HG03378 (cell line): ENCODE measurements at regions not wholly inside any gene's neighbourhood (a gene's known extent, or its start where the extent isn't known, plus 50 kb on each side); places are given as distances from the start of the nearest gene placed in this dataset.
"Not testable (repeated sequence)": the region's sequence is repeated elsewhere in the genome, so short reads cannot be mapped to it uniquely, and the experiment has no call there.

ENCODE experiments used
- ATAC-seq: cut with Tn5 transposase; IDR thresholded peaks from one replicate; pipeline ENCODE4 v1.9.1; 2021; ENCODE audit warnings: mild to moderate bottlenecking, moderate library complexity; ENCODE audit not compliant: unreplicated experiment

DNA sequence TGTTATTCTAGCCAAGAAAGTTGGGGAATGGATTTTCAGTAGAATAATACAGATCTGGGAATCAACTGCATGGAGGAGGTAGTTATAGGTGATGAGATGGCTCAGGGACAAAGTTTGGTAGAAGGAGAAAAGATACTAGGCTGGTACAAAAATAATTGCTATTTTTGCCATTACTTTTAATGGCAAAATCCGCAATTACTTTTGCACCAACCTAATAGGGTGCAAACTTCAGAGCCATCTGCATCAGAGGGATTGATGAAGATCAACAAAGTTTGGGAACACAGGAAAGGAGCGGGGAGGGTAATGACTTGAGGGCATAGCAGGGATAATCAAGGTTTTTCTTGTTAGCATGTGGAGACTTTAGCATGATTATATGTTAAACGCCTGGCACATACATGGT is 178.7 kb upstream of the ROPN1B start:
- ATAC-seq = not testable (repeated sequence)

DNA sequence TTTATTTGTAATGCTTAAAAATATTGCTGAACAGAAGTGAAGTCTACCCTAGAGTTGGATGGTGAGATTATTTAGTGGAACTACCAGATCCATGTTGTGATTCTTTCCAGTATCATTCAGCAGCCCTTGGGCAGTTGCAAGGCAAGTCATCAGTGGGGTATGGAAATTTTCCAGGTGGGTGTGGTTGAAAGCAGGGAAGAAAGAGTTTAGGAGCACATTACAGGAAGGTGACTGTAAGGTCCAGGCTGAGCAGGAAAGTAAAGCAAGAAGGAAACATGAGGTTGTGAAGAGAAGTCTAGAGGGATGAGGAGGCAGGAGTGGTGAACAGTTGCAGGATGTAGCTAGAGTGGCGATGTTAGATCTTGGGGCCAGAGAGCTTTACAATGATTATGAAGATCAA is 178.0 kb upstream of the ROPN1B start:
- ATAC-seq = not testable (repeated sequence)

DNA sequence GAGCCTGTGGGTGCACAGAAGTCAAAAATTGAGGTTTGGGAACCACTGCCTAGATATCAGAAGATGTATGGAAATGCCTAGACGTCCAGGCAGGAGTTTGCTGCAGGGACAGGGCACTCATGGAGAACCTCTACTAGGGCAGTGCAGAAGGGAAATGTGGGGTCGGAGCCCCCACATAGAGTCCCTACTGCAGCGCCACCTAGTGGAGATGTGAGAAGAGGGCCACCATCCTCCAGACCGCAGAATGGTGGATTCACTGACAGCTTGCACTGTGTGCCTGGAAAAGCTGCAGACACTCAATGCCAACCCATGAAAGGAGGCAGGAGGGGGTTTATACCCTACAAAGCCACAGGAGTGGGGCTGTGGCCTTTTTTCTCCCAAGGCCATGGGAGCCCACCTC is 159.0 kb upstream of the ROPN1B start:
- ATAC-seq = not testable (repeated sequence)

DNA sequence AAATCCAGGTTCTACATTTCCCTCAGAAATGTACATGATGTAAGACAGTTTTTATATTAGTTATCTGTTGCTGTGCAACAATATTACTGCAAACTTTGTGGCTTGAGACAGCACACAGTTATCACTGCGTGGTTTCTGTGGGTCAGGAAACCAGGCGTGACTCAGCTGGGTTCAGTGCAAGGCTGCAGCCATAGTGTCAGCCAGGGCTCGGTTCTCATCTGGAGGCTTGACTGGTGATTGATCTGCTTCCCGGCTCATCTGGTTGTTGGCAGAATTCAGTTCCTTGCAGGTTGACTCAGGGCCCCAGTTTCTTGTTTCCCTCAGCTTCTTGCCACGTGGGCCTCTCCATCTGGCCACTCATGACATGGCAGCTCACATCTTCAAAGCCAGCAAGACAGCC is 146.8 kb upstream of the ROPN1B start:
- not testable (repeated sequence) for ATAC-seq

DNA sequence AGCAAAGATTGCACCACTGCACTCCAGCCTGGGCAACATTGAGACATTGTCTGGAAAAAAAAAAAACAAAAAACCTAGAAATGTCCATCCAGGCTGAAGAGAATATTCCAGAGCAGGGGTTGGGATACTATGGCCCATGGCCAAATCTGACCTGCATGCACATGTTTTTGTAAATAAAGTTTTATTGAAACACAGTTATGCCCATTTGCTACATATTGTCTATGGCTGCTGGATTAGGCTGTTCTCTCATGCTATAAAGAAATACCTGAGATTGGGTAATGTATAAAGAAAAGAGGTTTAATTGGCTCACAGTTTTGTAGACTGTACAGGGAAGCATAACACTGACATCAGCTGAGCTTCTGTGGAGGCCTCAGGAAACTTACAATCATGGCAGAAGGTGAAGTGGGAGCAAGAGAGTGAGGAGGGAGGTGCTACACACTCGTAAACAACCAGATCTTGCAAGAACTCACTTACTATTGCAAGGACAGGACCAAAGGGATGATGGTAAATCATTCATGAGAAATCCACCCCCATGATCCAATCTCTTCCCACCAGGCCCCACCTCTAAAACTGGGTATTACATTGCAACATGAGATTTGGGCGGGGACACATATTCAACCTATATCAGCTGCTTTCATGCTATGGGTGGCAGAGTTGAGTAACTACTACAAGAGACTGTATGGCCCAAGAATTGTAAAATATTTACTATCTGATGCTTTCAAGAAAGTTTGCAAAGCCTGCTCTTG is 137.8 kb upstream of the ROPN1B start:
- not testable (repeated sequence) for ATAC-seq

DNA sequence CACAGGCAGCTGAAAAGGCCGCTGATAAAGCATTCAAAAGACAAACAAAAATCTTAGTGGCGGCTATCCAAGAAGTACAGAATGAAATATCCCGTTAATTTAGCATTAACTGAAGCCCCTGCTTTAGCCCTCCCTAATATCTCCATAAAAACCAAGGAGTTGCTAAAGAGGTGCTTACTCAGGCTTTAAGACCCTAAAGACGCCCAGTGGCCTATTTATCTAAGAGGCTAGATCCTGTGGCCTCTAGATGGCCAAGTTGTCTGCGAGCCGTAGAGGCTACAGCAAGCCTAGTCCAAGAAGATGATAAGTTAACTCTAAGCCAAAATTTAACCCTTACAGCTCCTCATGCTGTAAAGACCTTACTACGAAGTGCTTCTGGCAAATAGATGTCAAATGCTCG is 133.4 kb upstream of the ROPN1B start:
- not testable (repeated sequence) for ATAC-seq

DNA sequence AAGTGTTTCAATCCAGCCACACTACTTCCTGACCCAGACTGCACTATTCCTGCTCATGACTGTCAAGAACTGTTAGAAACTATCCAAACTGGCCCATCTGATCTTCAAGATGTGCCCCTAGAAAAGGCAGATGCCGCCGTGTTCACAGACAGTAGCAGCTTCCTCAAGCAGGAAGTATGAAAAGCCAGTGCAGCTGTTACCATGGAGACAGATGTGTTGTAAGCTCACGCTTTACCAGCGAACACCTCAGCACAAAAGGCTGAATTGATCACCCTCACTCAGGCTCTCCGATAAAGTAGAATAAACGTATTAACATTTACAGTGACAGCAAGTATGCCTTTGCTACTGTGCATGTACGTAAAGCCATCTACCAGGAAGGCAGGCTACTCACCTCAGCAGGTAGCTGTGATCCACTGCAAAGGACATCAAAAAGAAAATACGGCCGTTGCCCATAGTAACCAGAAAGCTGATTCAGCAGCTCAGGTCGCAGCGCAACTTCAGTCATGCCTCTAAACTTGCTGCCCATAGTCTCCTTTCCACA is 132.9 kb upstream of the ROPN1B start:
- not testable (repeated sequence) for ATAC-seq

DNA sequence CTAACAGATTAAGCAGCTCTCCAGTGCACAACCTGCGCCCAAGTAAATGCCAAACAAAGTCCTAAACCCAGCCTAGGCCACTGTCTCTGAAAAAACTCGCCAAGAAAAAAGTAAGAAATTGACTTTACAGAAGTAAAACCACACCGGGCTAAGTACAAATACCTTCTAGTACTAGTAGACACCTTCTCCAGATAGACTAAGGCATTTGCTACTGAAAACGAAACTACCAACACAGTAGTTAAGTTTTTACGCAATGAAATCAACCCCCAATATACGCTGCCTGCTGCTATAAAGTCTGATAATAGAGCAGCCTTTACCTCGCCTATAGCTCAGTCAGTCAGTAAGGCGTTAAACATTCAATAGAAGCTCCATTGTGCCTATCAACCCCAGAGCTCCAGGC is 132.2 kb upstream of the ROPN1B start:
- ATAC-seq = not testable (repeated sequence)

DNA sequence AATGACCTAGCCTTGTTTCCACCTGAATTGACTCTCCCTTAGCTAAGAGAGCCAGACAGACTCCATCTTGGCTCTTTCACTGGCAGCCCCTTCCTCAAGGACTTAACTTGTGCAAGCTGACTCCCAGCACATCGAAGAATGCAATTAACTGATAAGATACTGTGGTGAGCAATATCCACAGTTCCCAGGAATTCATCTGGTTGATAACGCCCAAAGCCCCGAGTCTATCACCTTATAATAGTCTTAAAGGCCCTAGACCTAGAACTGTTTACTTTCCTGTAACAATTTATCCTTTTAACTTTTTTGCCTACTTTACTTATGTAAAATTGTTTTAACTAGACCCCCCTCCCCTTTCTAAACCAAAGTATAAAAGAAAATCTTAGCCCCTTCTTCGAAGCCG is 130.1 kb upstream of the ROPN1B start:
- ATAC-seq = not testable (repeated sequence)

DNA sequence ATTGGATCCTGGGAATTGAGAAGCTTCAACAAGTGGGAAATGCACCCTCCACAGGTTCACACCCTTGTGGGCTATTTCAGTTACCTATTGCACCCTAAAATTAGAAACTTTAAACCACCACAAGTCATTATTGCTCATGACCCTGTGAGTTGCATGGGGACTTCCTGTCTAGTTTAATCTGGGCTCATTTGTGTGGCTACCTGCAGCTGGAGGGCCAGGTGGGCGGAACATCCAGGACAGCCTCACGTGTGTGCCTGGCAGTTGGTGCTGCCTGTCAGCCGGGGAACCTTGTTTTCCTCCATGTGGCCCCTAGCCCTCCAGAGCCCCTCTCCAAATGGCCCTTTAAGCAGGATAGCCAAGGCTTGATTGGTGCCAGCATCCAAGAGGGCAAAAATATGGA is 128.5 kb upstream of the ROPN1B start:
- not testable (repeated sequence) for ATAC-seq

DNA sequence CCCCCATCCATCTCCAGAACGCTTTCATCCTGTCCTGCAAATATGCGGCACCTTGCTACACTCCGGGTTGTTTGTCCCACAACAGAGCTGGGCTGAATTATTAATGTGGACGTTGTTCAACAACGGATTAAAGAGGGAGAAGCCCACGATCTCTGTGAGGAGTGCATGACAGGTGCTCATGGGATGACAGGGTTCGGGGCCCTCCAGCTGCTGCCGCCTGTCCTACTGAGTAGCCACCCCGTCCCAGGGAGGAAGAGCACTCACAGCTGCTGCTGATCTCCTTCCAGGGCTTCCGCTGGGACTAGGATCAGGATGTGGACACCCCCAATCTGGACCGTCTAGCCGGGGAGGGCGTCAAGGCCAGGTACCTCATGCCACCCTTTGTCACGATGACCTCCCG is 121.0 kb upstream of the ROPN1B start:
- not testable (repeated sequence) for ATAC-seq

DNA sequence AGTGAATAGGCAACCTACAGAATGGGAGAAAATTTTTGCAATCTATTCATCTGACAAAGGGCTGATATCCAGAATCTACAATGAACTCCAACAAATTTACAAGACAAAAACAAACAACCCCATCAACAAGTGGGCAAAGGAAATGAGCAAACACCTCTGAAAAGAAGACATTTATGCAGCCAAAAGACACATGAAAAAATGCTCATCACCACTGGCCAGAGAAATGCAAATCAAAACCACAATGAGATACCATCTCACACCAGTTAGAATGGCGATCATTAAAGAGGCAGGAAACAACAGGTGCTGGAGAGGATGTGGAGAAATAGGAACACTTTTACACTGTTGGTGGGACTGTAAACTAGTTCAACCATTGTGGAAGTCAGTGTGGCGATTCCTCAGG is 114.0 kb upstream of the ROPN1B start:
- ATAC-seq = not testable (repeated sequence)

DNA sequence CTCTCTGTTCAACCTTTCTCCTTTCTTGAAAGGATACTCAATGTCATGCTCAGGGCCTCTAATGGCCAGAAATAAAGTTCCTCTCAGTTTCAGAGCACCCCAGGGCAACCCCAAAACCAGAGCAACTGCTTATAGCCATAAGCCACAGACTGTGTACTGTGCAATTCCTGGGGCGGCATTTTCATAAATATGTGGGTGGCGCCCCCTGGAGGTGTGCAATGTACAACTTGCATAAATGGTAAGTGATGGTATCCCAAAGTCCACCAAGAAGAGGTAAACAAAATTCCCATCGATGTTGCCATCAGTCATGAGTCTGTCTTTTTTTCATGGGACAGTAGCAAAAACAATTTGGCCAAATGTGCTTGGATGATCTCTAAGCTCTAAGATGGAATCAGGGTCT is 108.4 kb upstream of the ROPN1B start:
- not testable (repeated sequence) for ATAC-seq

DNA sequence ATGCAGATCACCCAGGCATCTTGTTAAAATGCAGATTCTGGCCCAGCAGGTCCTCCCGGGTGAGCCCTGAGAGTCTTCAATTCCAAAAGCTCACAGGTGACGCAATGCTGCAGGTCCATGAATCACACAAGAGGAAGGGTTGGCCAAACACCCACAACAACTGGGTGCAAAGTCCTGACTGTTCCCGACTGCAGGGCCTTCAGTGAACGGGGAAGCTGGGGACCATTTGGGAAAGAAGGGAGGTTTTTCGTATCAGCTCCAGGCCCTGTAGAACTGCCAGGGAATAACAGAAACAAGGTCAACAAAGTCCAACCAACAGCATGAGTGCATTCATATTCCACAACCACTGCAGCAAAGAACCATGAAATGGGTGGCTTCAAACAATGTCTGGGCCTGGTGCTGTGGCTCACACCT is 106.1 kb upstream of the ROPN1B start:
- ATAC-seq = not testable (repeated sequence)

DNA sequence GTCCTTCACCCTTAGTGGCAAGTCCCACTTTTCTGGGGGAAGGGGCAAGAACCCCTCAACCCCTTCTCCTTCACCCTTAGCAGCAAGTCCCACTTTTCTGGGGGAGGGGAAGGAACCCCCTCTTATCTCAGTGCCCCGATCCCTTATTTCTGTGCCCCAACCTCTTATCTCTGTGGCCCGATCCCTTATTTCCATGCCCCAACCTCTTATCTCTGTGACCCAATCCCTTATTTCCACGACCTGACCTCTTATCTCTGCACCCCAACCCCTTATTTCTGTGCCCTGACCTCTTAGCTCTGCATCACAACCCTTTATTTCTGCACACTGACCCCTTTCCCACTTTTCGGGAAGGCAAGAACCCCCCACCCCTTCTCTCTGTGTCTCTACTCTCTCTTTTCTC is 104.4 kb upstream of the ROPN1B start:
- ATAC-seq = not testable (repeated sequence)

DNA sequence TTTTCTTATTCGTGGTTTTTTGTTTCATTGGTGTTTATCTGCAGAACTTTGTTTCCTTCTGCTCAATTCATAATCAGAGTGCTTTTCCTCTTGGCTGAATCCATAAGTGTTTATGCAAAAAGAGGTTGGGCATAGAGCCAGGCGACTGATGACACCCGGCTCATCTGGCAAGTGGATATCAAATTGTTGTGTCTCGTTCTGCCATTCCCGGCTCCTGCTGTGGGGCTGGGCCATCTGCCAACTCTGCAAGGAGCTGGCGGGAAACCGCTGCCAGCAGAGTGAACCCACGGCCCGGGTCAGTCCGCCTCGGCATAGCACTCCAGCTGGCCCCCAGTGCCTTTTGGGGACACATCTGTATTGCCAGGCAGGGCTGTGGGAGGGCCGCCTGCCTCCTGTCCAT is 83.0 kb upstream of the ROPN1B start:
- not testable (repeated sequence) for ATAC-seq

DNA sequence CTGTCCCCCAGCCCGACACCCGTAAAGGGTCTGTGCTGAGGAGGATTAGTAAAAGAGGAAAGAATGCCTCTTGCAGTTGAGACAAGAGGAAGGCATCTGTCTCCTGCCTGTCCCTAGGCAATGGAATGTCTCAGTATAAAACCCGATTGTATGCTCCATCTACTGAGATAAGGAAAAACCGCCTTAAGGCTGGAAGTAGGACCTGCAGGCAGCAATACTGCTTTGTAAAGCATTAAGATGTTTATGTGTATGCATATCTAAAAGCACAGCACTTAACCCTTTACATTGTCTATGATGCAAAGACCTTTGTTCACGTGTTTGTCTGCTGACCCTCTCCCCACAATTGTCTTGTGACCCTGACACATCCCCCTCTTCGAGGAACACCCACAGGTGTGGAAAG is 69.8 kb upstream of the ROPN1B start:
- not testable (repeated sequence) for ATAC-seq

DNA sequence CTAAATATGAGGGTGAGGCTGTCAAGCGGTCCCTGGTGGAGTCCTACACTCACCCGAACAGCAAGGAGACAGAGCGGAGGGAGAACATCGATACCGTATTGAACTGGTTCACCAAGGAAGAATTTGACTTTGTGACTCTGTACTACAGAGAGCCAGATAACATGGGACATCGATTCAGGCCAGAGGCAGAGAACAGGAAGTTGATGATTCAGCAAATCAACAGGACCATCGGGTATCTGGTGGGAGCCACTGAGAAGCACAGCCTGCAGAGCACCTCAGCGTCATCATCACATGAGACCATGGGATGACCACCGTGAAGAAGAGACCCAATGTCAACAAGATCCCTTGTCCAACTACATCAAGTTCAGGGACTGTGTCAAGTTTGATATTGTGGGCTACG is 67.5 kb upstream of the ROPN1B start:
- ATAC-seq = not testable (repeated sequence)

DNA sequence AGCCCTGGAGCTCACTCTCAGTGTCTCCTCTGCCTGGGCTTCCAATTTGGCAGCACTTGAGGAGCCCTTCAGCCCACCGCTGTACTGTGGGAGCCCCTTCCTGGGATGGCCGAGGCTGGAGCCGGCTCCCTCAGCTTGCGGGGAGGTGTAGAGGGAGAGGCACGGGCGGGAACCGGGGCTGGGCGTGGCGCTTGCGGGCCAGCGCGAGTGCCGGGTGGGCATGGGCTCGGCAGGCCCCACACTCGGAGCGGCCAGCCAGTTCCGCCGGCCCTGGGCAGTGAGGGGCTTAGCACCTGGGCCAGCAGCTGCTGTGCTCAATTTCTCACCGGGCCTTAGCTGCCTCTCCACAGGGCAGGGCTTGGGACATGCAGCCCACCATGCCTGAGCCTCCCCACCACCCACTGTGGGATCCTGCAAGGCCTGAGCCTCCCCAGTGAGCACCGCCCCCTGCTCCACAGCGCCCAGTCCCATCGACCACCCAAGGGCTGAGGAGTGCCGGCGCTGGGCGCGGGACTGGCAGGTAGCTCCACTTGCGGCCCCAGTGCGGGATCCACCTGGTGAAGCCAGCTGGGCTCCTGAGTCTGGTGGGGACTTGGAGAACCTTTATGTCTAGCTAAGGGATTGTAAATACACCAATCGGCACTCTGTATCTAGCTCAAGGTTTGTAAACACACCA is 65.1 kb upstream of the ROPN1B start:
- not testable (repeated sequence) for ATAC-seq

DNA sequence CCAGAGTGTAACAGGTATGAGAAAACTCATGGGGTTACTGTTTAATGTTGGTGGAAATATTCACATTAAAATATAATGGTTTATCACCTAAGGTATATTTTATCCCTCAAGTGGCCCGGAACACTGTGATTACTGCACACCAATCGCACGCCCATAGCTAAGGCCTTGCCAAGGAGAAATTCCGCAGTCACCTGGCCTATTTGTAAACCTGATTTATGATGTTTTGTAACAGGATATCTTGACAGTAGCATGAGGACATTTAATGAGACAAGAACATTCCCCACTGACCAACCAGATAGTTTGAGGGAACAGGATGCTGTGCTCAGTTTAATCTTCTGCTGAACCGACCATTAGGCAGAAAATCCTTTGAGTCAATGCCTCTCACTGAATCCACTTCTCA is 61.7 kb upstream of the ROPN1B start:
- ATAC-seq = not testable (repeated sequence)

DNA sequence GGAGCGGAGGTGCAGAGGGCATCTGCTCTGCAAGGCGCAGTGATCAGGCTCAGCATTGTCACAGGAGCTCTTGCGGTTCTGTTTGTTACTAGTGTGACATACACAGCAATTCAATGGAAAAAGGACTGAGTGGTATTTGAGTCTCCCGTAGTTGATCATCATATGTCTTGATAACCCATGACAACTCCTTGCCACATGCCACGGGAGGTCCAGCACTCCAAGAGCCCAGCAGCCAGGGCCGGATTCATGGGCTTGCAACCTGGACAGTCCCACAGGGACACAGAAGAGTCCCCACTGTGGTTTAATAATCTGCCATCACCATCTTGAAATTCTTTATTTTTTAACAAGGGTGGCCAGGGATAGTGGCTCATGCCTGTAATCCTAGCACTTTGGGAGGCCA is 58.1 kb upstream of the ROPN1B start:
- ATAC-seq = not testable (repeated sequence)
